DMS53 treated with DMSO at 0.1 percent for 48 hours (cell line): ENCODE measurements at regions not wholly inside any gene's neighbourhood (a gene's known extent, or its start where the extent isn't known, plus 50 kb on each side); places are given as distances from the start of the nearest gene placed in this dataset.
"Not testable (repeated sequence)": the region's sequence is repeated elsewhere in the genome, so short reads cannot be mapped to it uniquely, and the experiment has no call there.

Experiments
- DNase-seq: peaks from one replicate; lab custom pipeline; 2025; ENCODE audit not compliant: unreplicated experiment; lab: John Stamatoyannopoulos, UW

DNA sequence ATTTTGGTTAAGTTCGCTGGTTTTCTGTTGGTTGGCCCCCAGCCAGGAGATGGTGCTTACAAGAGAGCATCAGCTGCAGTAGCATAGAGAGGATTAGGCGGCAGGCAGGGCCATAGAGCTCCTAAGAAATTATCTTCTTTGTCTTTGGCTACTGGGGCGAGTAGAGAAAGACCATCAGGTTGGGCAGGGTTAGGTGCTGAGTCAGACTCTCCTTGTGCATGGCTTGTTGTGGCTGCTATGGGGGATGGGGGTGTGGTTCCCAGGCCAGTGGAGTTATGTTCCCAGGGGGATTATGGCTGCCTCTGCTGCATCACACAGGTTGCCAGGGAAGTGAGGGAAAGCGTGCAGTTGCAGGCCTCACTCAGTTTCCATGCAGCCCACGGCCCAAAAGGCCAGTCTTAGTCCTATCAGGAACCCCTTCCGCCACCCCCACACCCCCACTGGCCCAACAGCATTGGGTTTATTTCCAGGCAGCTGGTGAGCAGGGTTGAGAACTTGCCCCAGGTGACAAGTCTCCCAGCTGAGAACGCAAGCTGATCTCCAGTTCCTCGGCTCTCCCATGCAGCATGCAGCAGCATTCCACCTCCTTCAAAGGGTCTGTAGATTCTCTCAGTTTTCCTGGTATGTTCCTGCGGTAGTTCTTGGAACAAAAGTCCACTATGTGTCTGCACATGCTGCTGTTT is 243.7 kb downstream of the UTRN start:
- DNase-seq, result no peak

DNA sequence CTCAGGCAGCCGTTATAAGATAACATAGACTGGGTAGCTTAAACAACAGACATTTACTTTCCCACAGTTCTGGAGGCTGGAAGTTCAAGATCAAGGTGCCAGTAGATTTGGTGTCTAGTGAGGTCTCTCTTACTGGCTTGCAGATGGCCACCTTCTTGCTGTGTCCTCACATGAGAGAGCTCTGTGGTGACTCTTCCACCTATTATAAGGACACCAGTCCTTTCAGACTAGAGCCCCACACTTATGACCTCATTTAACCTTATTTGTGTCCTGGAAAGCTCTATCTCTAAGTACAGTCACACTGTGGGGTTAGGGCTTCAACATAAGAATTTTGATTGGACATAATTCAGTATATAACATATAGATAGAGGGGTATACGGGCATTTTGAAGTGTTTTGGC is 245.0 kb downstream of the UTRN start:
- DNase-seq, result no peak

DNA sequence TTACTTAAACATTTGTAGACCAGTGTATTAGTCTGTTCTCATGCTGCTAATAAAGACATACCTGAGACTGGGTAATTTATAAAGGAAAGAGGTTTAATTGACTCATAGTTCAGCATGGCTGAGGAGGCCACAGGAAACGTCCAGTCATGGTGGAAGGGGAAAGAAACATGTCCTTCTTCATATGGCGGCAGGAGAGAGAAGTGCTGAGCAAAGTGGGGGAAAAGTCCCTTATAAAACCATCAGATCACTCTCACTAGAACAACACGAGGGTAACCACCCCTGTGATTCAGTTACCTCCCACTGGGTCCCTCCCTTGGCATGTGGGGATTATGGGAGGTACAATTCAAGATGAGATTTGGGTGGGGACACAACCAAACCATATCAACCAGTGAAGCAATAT is 247.1 kb downstream of the UTRN start:
- DNase-seq, result not testable (repeated sequence)

DNA sequence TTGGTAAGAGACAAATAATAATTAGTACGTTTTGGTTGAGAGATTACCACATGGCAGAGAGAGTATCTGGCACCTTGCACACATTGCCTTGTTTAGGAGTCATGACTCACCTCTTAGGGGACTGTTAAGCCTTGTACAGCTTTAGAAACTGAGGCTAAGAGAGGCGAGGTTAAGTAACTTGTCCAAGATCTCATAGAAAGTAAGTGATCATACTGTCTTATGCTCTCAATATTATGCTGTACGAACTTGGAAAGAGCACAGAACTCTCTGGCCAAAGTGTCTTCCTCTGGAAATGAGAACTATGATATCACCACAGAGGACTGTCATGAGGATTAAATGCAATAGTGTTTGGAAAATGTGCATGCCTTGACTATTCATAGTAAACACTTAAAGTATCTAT is 249.0 kb downstream of the UTRN start:
- no peak for DNase-seq

DNA sequence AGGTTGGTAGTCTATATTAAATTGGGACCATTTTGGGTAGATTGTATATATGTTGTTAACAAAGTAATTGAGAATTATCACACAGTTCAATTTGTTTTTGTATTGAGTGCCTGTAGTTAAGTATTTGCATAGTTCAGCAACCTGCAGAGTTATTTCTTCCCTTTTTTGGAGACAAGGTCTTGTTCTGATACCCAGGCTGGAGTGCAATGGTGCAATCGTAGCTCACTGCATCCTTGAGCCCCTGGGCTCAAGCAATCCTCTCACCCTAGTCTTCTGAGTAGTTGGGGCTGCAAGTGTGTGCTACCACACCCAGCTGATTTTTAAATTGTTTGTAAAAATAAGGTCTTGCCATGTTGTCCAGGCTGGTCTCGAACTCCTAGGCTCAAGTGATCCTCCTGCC is 250.5 kb downstream of the UTRN start:
- no peak for DNase-seq

DNA sequence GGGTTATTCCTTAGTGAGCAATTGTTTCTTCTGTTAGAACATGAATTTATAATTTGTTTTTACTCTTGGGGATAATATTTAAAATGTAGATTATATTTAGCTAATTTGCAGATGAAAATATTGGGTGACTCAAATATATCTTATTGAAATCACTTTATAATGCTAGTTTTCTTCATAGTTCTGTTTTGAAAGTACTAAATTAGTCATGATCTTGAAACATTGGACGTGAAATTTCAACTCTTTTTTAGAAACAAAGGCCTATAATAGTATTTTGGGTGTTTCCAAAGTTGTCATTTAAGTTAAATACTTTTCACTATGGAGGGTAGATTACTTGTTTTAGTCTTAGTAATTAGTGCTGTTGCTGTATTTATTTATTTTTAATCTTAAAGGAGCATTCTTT is 250.9 kb downstream of the UTRN start:
- DNase-seq, result no peak

DNA sequence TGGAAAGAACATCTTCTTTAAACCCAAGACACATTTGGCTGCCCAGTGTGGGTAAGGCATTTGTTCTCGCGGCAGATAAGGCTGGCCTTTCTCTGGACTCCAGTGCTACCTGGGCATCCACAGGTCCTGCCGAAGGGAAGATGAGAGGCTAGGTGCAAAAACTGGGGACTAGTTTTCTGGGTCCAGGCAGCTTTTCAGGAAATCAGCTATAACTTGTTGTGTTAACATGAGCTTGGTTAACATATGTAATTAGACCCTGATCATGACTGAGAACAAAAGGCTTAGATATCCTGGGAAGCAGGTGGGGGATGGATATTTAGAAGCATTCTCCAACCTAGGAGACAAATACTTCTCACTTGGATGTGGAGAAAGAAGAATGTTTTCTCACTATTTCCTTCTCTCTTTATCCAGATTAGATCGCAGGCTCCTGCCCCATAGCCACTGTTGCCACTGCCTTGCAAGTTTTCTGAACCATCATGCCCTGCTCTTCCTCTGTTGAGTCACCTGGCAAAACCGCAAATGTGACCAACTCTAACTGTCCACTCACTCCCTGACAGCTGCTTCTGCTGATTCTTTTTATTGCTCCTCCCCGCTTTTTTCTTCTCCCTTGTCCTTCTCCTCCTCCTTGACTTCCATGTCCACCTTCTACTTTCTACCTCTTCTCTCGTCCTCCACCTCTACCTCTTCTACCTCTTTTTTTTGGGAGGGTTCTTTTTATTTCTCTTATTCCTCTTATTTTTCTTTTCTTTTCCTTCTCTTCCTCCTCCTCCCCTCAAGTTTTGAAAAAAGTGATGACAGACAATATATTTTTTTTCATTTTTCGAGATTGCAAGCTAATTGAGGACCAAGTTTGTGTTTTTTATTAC is 258.1 kb downstream of the UTRN start:
- DNase-seq, result no peak

DNA sequence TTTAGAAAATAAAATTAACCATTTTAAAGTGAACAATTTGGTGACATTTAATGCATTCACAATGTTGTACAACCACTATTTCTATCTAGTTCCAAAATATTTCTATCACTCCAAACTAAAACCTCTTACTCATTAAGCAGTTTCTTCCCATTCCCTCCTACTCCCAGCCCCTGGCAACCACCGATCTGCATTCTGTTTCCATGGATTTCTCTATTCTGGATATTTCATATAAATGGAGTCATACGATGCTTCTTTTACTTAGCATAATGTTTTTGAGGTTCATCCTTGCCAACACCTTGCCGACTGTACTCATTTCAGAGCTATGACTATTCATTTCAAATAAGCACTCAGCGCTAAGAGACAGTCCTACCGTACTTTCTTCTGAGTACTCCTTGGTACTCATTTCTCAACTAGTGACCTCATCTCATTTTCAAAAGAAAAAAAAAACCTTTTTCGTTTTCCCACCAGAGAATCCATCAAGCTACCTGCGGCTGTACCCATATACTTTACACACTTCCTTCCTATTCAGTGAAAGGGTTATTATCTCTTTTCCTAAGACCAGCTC is 259.2 kb downstream of the UTRN start:
- DNase-seq, result no peak

DNA sequence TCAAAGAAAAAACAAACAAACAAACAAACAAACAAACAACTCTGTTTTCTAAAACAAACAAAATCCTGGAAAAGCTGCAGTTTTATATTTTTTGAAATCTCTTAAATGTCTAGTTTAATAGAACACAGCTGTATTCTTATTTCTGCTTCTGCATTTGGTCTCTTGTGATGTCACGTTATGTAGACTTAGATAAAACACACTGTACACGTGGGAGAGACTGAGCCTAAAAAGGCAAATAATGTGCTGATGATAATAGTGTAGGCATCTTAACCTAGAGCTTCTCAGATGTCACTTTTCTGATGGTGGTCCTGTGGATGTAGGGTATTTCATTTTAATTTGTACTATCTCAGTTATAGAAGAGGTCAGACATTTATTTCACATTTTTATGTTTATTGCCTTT is 261.7 kb downstream of the UTRN start:
- DNase-seq, result no peak

DNA sequence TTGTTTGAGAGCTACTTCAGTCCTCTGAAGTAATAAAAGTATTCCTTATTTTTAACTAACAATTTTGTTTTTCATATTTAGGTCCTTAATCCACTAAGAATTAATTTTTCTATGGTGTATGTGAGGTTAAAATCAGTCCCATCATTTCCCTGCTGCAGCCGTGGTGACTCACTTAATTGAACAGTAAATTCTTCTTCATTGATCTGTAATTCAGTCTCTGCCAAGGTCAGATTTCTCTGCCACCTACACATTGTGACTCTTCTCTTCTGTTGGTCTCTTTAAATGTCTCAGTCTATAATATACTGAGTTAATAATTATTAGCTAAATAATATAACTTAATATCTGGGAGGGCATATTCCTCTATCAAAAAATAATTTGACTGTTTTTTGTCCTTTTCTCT is 262.3 kb downstream of the UTRN start:
- DNase-seq, result no peak

DNA sequence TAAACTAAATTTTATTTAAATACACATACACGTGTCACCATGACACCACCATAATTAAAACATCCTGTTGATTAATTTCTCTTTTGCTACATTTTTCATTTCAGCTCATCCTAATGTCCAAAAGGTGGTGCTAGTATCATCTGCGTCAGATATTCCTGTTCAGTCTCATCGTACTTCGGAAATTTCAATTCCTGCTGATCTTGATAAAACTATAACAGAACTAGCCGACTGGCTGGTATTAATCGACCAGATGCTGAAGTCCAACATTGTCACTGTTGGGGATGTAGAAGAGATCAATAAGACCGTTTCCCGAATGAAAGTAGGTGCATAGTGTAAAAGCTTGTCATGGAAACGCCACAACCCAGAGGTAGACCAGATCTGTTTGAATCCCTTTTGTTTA is 263.4 kb downstream of the UTRN start:
- DNase-seq, result no peak

DNA sequence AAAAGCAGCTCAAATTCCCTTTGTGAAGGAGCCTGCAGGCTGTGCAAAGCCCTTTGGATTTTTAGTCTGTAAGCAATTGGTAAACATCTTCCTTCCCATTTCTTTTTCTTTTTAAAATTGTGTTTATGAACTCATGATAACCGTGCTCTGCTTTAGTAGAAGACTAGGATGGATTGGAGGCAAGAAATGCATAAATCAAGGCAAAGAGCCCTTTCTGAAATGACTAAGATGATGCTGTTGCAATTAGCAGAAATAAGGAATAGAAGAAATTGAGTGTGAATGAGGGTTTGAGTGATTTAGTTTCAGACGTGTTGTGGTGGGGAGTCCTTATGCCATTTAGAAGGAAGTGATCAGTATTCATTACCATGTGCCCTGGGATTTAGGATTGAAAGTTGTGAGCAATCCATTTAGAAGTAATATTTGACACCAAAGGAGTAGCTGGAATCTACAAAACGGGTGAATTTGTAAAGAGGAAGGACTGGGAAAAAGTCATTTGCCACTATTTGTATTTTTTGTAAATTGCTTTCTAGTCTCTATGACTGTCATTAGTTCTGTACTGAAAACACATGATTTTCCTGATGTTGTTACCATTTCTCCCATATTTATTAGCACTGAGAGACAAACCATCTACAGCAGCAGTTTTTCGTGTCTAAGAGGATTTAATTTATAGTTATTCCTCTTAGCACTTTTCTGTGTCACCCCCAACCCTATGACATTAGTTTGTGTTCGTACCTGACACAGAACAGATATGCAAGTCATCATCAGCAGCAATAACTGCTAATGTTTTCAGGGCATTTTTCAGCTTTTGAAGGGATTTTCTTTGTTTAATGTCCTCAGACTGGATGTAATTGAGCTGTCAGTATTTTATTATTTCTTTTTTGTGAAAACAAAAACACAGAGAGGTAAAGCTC is 265.0 kb downstream of the UTRN start:
- DNase-seq, result no peak

DNA sequence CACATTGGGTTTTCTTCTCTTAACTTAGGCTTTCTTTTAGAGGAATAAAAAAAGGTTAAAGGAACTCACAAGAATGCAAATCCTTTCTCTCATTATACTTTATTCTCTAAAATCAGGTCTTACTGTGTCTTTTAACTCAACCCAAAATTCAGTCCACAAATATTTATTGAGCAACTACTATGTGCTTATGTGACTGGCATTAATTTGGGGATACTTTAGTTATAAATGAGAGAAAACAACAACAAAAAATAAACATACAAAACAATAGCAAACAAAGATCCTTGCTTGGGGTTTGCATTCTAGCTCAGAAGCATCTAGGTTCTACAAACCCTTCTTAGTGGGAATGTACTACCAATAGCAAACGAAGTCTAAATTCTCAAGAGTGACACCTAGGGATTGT is 266.2 kb downstream of the UTRN start:
- no peak for DNase-seq

DNA sequence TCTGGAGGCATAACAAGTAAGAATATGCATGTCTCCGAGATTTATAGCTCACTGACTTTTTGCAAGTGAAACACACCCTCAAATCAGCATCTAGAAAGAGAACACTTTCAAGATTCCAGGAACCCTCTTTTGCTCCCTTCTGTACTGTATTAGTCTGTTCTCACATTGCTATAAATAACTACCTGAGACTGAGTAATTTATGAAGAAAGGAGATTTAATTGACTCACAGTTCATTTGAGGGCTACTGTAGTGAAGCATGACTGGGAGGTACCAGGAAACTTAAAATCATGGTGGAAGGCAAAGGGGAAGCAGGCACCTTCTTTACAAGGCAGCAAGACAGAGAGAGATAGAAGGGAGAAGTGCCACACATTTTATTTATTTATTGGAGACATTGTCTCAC is 269.9 kb downstream of the UTRN start:
- DNase-seq, result no peak

DNA sequence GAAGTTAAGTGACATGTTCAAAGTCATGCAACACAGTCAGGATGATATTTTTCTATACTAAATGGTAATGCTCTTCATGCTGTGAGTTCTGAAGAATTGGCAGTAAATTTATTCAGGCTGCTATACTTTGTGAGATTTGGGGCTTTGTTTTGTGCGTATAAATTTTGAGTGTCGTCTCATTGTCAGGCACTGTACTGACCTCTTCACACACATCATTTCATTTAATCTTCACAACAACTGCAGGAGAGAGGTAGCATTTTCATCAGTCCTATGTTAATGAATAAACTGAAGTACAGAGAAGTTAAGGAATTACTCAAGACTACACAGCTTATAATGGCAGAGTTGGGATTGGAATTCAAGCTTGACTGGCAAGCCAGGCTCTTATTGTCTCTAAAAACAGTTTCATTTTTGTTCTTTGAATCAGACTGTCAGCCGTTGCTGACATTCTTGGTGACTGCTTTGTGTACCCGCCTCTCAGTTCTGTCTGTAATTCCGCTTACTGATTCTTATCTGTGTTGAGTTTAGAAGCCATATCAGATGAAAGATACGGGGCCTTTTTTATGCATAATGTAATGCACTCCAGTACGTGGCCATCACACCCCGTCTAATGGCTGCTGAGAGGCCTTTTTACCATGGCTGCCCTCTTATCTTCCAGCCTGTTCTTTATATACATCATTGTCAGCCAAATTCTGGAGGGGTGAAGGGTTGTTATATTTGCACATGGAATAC is 274.9 kb downstream of the UTRN start:
- no peak for DNase-seq

DNA sequence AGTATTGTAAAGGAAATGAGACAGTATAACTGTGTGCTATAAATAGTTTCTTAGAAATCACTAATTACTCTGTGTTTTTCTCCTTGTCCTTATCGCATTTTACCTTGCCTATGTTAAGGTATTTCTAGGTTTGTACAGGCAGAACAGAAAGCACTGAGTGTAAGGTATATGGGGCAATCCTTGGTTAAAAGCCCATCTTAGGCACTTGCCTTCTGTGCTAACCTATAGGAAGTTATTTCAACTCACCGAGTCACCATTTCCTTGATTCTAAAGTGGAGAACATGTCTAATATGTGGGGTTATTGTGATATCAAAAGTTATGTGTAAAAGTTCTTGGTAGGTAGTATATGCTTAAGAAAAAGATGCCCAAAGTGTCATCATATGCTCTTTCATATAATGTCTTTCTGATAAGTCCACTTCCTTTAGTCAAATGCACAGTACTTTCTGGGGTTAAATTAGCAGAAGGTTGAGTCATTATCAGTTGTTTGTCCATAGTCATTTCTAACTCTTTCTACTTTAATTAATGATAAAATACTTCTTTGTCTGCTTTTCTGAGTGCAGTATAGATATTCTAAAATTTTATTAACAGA is 276.4 kb downstream of the UTRN start:
- no peak for DNase-seq

DNA sequence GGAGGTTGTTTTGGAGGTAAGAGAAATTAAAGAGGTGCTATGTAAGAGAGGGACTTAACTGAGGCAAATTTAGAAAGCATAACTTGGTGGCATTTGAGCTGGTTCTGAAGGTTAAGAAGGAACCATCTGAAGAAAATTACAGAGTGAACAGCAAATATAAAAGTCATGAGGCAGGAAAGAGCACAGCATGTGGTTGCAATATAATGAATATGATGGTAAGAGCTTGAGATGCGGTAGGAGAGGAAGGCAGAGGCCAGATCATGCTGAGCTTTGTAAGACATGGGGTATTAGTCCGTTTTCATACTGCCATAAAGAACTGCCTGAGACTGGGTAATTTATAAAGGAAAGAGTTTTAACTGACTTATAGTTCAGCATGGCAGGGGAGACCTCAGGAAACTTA is 279.1 kb downstream of the UTRN start:
- no peak for DNase-seq

DNA sequence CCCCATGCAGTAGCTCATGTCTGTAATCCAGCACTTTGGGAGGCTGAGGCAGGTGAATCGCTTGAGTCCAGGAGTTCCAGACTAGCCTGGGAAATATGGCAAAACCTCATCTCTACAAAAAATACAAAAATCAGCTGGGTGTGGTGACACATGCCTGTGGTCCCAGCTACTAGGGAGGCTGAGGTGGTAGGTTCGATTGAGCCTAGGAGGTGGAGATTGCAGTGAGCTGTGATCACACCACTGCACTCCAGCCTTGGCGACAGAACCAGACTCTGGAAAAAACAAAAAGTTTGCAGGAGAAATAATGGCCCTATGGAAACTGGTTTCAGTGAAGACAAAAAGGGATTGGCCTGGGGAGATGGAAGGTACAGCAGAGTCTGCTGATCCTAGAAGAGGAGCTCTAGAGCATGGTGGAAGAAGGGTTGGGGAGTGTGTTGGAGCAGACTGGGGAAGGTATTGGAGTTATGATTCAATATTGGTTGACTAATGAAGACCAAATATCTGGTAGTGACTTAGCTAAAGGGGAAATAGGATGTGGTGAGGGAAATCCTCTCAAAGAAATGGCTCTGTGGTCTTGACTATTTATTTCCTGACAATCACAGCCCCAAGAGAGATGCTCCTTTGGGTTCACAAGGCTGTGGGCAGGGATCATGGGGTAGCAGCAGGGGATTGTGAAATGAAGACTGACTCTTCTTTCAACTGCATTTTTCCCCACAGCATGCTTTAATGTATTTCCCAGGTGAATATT is 281.9 kb downstream of the UTRN start:
- no peak for DNase-seq

DNA sequence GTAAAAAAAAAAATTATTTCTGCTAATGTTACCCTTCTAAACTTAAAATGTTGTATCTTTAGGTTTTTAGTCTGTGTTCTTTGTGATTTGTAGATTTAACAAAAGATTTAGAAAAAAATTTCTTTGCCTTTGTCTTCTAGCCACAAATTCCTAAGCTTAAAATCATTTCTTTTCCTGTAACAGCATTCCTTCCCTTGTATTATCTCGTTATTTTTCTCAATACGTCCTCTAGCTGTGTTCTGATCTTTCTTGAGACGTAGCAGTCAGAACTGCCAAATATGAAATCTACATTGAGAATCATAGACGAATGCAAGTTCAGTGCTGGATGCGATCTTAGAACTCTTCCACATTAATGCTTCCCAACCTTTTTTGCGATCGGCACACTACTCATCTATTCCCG is 283.1 kb downstream of the UTRN start:
- no peak for DNase-seq

DNA sequence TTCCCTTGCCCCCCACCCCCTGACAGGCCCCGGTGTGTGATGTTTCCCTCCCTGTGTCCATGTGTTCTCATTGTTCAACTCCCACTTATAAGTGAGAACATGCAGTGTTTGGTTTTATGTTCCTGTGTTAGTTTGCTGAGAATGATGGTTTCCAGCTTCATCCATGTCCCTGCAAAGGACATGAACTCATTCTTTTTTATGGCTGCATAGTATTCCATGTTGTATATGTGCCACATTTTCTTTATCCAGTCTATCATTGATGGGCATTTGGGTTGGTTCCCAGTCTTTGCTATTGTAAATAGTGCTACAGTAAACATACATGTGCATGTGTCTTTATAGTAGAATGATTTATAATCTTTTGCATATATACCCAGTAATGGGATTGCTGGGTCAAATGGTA is 287.4 kb downstream of the UTRN start:
- DNase-seq, result not testable (repeated sequence)
